Muscle of arm (tissue), 1 donor: ENCODE measurements at regions not wholly inside any gene's neighbourhood (a gene's known extent, or its start where the extent isn't known, plus 50 kb on each side); places are given as distances from the start of the nearest gene placed in this dataset.
A peak's percentile ranks its signal among the peaks of the same experiment; 100 is the strongest.
"Not testable (repeated sequence)": the region's sequence is repeated elsewhere in the genome, so short reads cannot be mapped to it uniquely, and the experiment has no call there.

Source experiments
- DNase-seq: peaks from one replicate; pipeline ENCODE4 v3.0.0-alpha.2; 2013

DNA sequence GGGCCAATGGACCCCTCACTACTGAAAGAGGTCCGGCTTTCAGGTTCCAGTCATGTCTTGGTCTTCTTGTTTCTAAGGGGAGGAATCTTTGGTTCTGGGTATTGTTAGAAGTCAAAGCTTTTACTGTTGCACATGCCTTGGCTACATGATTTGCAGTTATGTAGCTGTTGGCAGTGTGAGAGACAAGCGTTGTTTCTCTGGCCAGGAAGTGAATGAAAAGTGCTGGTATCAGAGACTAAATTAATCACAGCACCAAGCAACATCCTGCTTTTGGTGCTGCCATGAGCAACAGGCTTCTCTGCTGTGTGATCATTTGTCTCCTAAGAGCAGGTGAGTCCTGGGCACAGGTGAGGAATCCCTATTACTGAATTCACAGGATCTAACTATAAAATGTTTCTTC lies 100.1 kb upstream of the PRSS3 start:
- no peak for DNase-seq

DNA sequence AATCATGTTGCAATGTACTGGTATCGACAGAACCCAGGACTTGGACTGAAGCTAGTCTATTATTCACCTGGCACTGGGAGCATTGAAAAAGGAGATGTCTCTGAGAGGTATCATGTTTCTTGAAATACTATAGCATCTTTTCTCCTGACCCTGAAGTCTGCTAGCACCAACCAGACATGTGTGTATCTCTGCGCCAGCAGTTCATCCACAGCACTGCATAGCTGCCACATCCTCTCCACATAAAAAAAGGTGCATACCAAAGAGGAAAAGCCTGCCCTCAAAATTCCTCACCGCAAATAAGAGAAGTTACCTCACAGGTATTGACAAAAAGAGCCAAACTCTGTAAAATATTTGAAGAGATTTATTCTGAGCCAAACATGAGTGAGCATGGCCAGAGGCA lies 99.5 kb upstream of the PRSS3 start:
- DNase-seq = no peak

DNA sequence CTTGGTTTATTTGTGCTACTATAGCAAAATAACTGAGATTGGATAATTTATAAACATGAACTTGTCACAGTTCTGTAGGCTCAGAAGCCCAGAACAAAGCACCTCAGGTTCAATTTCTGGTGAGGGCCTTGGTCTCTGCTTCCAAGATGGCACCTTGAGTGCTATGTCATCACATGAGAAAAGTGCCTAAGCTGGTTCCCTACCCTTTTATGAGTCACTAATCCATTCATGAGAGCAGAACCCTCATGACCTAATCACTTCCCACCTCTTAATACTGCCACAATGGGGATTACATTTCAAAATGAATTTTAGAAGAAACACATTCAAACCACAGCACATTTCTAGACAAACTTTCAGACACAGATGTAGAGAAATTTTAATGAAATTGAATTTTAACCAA lies 98.2 kb upstream of the PRSS3 start:
- no peak for DNase-seq

DNA sequence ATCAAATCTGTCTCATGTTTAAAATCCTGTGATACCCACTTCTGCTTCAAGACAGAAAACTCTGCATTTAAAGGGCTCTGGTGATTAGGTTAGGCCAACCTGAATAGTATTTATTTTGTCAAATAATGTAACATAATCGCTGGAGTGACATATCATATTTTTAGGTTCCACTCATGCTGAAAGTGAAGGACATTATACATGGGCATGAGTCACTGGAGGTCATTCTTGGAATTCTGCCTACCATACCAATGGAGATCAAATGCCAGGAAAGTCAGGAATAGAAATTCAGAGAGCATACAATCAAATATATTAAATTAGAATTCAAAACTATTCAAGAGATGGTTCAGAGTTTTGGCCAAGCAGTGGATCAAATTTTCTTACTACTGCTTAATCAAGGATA lies 97.1 kb upstream of the PRSS3 start:
- DNase-seq = no peak

DNA sequence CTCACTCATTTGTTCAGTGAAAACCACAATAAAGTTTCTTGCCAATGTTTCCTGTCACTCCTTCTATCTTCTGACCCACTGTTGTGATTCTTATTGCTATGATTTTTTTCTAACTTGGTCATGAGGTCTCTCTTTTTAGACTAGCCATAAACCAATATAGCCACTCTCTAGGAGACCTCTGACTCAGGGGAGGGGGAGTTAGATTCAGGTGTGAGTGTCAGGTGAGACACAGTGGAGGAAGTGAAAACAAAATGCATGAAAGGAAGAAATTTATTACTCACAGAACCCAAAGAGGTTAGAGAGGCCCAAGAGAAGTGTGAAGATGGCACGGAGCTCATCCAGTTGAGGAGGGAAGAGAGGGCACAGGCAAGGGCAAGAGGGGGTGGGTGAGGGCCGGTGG lies 94.4 kb upstream of the PRSS3 start:
- DNase-seq = not testable (repeated sequence)

DNA sequence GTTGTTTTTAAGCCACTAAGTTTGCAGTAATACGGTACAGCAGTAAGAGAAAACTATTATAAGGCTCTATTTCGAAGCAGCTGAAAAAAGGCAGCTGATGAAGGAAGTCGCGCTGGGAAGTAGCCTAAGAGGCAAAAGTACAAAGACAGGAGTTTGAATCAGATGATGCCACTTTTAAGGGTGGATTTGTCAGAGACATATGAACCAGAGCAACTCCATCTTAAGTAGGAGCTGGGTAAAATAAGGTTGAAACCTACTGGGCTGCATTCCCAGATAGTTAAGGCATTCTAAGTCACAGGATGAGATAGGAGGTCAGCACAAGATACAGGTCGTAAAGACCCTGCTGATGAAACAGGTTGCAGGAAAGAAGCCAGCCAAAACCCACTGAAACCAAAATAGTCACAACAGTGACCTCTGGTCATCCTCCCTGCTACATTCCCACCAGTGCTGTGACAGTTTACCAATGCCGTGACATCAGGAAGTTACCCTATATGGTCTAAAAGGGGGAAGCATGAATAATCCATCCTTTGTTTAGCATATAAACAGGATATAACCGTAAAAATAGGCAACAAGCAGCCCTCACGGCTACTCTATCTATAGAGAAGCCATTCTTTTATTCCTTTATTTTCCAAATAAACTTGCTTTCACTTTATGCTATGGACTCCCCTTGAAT lies 91.8 kb upstream of the PRSS3 start:
- DNase-seq = no peak

DNA sequence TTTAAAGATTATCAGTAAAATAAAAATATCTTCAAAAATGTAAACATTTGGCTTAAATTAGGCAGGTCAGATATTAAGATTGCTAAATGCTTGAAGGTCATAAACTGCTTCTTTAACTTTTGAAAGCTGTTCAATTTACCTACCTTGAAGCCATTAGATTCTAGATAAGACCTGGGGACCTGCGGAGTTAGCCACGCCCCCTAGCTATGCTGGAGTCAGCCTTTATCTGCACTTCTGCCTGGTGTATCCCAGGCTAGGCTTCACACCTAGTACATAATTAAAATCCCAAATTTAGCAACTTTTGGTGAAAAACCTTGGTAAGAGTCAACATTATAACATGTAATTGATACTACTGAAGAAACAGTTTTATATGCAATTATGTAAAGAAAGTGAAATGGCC lies 89.9 kb upstream of the PRSS3 start:
- DNase-seq = not testable (repeated sequence)

DNA sequence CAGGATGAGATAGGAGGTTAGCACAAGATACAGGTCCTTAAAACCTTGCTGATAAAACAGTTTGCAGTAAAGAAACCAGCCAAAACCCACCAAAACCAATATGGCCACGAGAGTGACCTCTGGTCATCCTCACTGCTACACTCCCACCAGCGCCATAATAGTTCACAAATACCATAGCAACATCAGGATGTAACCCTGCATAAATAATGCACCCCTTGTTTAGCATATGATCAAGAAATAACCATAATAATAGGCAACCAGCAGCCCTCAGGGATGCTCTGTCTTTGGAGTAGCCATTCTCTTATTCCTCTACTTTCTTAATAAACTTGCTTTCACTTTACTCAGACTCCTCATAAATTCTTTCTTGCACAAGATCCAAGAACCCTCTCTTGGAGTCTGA lies 86.9 kb upstream of the PRSS3 start:
- DNase-seq = no peak

DNA sequence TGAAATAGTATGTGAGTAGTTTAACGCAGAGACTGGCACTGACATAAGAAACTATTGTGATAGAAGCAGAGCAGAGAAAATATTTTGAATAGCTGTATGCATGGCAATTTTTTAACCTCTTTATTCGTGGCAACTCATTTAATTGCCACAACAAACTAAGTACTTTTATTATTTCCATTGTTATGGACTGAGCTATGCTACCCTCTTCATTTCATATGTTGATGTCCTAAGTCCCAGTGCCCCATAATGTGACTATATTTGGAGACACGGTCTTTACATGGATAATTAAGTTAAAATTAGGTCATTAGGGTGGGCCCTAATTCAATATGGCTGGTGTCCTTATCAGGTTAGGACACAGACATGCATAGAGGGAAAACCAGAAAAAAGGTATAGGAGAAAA lies 86.1 kb upstream of the PRSS3 start:
- no peak for DNase-seq

DNA sequence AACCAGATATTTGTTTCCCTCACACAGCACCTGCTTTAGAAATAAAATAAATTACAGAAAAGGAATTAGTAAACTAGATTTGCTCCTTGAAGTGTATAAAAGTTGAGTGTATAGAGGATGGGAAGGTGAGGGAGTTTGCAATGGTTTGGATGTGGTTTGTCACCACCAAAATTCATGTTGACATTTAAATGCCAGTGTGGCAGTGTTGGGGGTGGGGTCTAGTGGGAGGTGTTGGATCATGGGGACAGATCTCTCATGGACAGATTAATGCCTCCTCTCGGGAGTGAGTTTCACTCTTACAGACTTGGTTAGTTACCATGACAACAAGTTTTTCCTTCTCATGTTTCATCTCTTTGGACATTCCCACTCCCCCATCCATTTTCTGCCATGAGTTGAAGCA lies 83.9 kb upstream of the PRSS3 start:
- DNase-seq = not testable (repeated sequence)

DNA sequence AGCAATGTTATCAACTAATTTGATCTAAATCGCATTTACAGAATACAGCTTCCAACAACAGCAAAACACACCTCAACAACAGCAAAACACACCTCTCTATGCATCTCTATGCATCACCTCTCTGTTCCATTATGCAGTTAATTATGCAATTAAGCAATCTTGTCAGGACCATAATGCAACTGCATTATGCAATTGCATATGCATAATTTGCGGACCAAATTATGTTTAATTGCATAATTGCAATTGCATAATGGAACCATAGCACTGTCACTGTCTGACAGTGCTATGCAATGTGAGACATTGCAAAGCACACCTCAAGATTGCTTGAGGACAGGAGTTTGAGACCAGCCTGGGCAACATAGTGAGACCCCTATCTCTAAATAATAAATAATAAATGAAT lies 80.4 kb upstream of the PRSS3 start:
- no peak for DNase-seq

DNA sequence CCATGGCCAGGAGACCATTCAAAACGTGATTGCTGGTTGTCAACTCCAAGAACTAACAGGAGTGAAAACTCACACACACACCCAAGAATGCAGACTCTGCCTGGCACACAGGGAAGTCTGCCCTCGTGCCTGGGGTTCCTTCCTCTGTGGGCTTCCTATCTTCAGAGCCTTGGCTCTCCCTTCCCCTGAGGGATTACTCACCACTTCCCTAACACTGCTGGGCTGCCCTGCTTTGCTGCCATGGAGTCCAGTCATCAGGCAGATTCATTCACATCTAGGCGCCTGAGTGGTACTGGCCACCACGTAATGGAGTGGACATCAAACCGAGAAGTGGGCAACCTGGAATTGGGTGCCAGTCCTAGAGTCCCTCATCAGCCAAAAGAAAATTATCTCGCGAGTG lies 76.4 kb upstream of the PRSS3 start:
- DNase-seq = peak; percentile 9

DNA sequence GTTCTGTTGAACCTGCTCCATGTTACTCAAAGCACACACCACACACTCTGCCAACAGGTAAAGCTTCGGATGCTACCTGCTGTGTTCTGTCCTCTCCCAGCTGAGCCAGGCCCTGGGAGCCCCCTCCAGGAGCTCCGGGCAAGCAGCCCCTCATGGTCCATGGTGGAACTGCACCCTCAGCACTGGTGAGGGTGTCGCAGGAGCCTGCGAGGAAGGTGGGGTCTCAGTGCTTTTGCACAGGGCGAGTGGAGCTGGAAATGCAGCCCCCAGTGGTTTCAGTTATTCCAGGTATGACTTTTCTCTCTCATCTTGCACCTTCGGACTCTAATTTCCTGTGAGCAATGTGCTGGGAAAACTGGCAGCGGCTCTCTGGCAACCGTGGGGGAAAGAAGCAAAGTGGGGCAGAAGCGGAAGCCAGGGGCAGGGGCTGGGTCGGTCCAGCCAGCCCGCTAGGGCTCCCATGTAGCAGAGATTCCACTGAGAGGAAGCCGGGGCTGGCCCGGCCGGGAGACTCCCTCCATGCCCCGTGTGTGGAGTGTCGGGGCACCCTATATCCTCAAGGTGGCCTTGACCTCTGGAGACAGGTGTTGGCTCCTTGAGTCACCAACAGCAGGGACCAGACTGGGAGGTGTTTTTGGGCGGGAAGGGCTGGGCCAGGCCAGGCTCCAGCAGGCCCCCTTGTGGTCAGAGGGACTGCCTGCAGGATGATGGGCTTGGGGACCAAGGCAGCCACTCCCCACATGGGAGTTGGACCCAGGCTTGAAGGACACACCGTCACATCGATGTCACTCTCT lies 75.6 kb upstream of the PRSS3 start:
- DNase-seq = no peak

DNA sequence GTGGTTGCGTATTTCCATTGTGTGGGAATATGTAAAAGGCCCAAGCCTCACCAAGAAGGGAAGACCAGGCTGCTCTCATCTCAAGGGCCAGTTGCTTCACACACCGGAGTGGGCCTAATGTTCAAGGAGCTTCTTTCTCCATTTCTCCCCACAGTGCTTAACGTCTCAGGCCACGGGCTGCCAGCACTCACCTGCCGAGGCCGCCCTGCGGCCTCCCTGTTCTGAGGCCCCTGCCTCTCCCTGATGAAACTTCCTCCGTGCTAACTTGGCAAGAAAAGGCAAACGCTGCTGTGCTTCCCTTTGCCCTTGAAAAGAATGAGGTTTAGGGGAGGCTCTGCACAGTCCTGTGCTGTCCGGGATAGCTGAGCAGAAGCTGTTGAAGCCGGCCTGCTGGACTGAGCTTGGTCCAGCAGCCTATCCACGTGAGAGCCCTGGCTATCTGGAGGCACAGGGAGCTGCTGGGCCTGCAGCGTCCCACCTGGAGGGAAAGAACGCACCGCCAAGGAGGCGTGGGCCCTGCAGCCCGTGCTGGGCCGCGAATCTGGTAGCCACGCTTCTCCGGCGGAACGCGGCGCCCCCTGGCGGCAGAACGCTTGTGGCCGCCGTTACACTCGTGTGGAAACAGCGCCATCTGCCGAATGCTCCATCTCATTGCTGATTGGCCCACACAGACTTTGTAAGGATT lies 73.5 kb upstream of the PRSS3 start:
- DNase-seq = peak; percentile 87

DNA sequence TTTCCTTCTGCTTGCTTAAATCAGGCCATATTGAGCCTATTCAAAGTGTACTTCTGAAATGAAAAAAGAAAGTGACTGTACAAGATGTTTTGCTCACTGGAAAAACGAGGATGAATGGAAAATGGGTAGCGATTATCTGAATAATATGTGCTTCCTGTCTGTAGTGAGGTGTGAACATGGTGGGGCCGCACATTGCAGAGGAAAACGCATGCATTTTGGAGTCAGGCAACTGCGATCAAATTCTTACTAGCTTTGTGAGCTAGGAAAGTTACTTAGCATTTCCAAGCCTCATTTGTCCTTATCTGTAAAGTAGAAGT lies 73.0 kb upstream of the PRSS3 start:
- DNase-seq = no peak

DNA sequence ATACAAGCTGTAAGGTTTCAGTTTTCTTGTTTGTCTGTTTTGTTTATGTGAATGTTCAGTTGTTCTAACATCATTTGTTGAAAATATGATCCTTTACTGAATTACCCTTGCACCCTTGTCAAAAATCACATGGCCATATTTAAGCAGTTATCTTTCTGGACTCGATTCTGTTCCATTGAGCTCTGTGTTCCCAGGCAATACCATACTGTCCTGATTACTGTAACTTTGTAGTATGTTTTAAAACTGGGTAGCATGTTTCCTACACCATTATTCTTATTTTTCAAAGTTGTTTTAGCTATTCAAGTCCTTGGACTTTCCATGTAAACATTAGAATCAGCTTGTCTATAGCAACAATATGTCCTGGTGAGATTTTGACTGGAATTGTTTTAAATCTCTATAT lies 66.7 kb upstream of the PRSS3 start:
- no peak for DNase-seq

DNA sequence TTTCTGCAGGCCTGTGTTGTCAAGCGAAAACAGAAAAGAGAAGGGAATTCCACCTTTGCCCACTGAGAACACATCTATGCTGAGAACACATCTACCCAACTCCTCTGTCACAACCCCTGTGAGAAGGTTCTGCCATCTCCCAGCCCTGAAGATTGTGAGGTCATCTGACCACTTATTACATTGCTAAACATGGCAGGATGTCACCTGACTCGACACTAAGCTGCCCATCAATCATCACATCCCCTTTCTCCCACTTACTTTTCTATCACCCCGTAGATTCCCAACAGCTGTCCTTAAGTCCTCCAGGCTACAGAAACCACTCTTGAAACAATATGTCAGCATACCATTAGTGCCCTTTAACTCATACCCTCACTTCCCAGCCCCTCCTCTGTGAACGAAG lies 64.2 kb upstream of the PRSS3 start:
- DNase-seq = no peak

DNA sequence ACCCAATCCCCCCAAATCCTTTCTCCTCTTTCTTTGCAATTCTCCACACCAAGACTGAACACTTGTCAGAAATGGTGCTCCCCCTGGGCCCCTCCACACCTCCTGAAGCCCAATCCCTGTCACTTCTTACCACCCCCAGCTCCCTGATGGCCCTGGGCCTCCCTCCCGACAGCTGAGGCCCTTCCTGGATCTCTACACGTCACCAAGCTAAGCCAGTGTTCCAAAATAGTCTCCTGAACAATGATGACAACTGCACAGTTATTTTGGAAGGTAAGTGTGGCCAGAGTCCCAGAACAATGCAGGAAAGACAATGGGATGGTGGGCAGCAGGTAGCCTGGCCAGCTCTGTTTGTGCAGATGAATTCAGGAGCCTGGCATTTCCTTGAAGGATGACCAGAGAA lies 63.7 kb upstream of the PRSS3 start:
- DNase-seq = no peak

DNA sequence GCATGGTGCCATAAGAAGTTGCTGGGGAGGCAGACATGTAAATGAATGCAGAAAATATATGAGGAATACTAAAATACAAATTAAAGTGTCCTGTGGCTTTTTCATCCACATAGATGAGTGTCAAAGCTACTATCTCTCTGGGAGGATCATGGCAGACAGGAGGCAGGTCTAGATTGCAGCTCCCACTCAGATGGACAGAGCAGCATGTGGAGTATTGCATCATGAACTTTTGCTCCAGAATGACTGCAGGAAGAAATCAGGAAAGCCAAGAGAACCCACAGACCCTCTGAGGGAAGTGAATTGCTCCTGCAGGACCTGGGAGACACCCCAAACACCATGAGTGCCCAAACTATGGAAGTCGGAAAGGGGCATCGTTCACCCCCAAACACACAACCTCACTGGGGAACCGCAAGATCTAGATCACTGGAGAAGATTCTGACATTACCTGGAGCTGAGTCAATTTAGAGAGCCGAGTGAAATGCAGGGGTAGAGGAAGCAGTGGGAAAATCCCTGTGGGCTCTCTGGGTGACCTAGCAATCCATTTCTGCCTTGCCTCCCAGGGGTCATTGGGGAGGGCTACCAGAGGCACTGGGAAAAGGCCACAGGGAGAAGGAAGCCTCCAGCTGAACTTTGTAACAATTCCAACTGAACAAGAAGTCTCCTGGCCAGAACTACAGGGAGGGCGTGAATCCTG lies 61.0 kb upstream of the PRSS3 start:
- not testable (repeated sequence) for DNase-seq

DNA sequence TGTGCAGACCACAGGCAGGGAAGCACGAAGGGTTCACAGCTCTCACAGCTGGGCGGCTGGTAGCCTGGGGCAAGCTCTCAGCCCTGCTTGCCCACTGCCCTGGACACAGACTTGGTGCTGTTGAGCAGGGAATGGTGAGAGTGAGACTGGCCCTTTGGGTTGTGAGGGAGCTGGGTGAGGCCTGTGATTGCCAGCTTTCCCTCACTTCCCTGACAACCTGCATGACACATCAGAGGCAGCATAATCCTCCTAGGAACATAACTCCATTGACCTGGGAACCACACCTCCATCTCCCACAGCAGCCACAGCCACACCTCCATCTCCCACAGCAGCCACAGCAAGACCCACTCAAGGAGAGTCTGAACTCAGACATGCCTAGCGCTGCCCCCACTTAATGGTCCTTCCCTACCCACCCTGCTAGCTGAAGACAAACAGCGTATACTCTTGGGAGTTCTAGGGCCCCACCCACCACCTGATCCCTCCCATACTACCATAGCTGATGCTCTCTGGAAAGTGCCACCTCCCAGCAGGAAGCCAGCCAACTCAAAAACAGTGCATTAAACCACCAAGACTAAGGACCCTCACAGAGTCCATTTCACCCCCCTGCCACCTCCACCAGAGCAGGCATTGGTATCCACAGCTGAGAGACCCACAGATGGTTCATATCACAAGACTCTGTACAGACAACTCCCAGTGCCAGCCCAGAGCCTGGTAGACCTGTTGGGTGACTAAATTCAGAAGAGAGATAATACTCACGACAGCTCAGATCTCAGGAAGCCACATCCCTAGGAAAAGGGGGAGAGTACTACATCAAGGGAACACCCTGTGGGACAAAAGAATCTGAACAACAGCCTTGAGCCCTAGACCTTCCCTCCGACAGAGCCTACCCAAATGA lies 60.2 kb upstream of the PRSS3 start:
- not testable (repeated sequence) for DNase-seq

DNA sequence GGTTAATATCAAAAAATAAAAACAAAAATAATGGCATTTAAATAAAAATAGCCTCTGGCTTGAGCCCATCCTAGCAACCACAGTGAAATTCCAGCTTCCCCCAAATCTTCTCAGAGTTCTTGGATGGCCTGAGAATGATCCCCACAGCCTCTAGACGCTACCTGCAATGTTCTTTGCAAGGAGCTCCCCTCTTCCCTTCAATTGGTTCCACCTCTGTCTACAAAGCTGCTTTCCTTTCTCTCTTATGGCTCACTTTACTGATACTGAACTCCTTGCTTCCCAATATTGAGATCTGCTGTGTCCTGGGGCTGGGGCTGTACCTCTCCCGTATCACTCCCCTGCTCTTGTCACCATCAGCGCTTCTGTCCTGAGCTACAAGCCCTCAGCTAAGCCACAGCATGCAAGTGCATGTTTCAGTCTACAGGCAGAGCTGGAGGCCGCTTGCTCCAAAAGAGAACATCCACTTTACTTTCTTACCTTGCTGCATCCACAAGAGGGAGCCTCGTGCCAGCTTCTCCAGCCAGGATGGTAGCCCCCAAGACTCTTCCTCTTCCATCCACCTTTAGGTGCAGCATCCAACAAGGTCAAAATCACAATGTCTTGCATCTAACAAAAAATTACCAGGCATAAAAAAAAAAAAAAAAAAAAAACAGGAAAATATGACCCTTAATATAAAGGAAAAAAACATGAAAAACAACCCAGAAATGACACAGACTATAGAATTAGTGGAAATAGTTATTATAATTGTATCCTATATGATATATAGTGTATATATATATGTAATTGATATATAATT lies 57.4 kb upstream of the PRSS3 start:
- DNase-seq = no peak
